ENCODE measurements at regions not wholly inside any gene's neighbourhood (a gene's known extent, or its start where the extent isn't known, plus 50 kb on each side); places are given as distances from the start of the nearest gene placed in this dataset.

GRCh38 chr1:2962061-2962460 lies 59.2 kb upstream of the ACTRT2 start:
- no peak overlapping the region for H3K4me3 ChIP-seq (ENCODE audit: low read depth, low read length)
- no peak overlapping the region for H2AFZ ChIP-seq
- no peaks in the 10 kb centered on the region for H3K4me1 ChIP-seq
- no peaks in the 10 kb centered on the region for H3K79me2 ChIP-seq
- H3K36me3 ChIP-seq (ENCODE audit: control insufficient read depth, insufficient read depth, low read length) = no peaks in the 10 kb centered on the region
- no peaks in the 10 kb centered on the region for H3K9me3 ChIP-seq (ENCODE audit: control insufficient read depth, low read length)
- no peak for TF ChIP-seq CTCF (IDR thresholded peaks at IDR 0.05)
- H3K4me2 ChIP-seq (ENCODE audit: low read length) = no peak overlapping the region
- no peak overlapping the region for H3K27ac ChIP-seq
- no peak overlapping the region for H3K9ac ChIP-seq
- H3K27me3 ChIP-seq (ENCODE audit: control insufficient read depth, insufficient read depth, low read length) = no peaks in the 10 kb centered on the region

GRCh38 chr1:2962541-2962940 lies 58.7 kb upstream of the ACTRT2 start:
- H3K27ac ChIP-seq = no peak overlapping the region
- no peak overlapping the region for H3K4me2 ChIP-seq (ENCODE audit: low read length)
- H3K9me3 ChIP-seq (ENCODE audit: control insufficient read depth, low read length) = no peaks in the 10 kb centered on the region
- no peaks in the 10 kb centered on the region for H3K79me2 ChIP-seq
- H3K4me1 ChIP-seq = no peaks in the 10 kb centered on the region
- no peak overlapping the region for H3K9ac ChIP-seq
- H2AFZ ChIP-seq = no peak overlapping the region
- H3K27me3 ChIP-seq (ENCODE audit: control insufficient read depth, insufficient read depth, low read length) = no peaks in the 10 kb centered on the region
- no peak for TF ChIP-seq CTCF (IDR thresholded peaks at IDR 0.05)
- no peaks in the 10 kb centered on the region for H3K36me3 ChIP-seq (ENCODE audit: control insufficient read depth, insufficient read depth, low read length)
- H3K4me3 ChIP-seq (ENCODE audit: low read depth, low read length) = no peak overlapping the region

- H3K4me2 ChIP-seq (ENCODE audit: low read length) = no peak overlapping the region
- TF ChIP-seq CTCF (IDR thresholded peaks at IDR 0.05) = no peak
- no peaks in the 10 kb centered on the region for H3K27me3 ChIP-seq (ENCODE audit: control insufficient read depth, insufficient read depth, low read length)
- H2AFZ ChIP-seq = no peak overlapping the region
- no peaks in the 10 kb centered on the region for H3K4me1 ChIP-seq
- no peaks in the 10 kb centered on the region for H3K9me3 ChIP-seq (ENCODE audit: control insufficient read depth, low read length)
- H3K36me3 ChIP-seq (ENCODE audit: control insufficient read depth, insufficient read depth, low read length) = no peaks in the 10 kb centered on the region
- H3K27ac ChIP-seq = no peak overlapping the region
- no peaks in the 10 kb centered on the region for H3K79me2 ChIP-seq
- H3K4me3 ChIP-seq (ENCODE audit: low read depth, low read length) = no peak overlapping the region
- H3K9ac ChIP-seq = no peak overlapping the region
These were observed 58.3 kb upstream of the ACTRT2 start for GRCh38 chr1:2962946-2963345.

GRCh38 chr1:2965676-2966075 lies 55.6 kb upstream of the ACTRT2 start:
- H3K27me3 ChIP-seq (ENCODE audit: control insufficient read depth, insufficient read depth, low read length) = no peaks in the 10 kb centered on the region
- no peak overlapping the region for H3K27ac ChIP-seq

More at GRCh38 chr1:2965676-2966075, 55.6 kb upstream of the ACTRT2 start:
- H3K79me2 ChIP-seq = no peaks in the 10 kb centered on the region
- no peak overlapping the region for H3K4me3 ChIP-seq (ENCODE audit: low read depth, low read length)
- H3K4me1 ChIP-seq = no peaks in the 10 kb centered on the region
- no peak overlapping the region for H3K4me2 ChIP-seq (ENCODE audit: low read length)
- H3K9ac ChIP-seq = no peak overlapping the region
- H3K36me3 ChIP-seq (ENCODE audit: control insufficient read depth, insufficient read depth, low read length) = no peaks in the 10 kb centered on the region
- TF ChIP-seq CTCF (IDR thresholded peaks at IDR 0.05) = no peak
- H2AFZ ChIP-seq = no peak overlapping the region
- H3K9me3 ChIP-seq (ENCODE audit: control insufficient read depth, low read length) = no peaks in the 10 kb centered on the region
